Stimulated activated CD4-positive, alpha-beta T cell treated with anti-CD3 and anti-CD28 coated beads, Interleukin-1b, Interleukin-23, amount 100 ng/mL, for 24 hours (primary cell): ENCODE measurements at regions not wholly inside any gene's neighbourhood (a gene's known extent, or its start where the extent isn't known, plus 50 kb on each side); places are given as distances from the start of the nearest gene placed in this dataset.
A peak's percentile ranks its signal among the peaks of the same experiment; 100 is the strongest.

Experiments used
- DNase-seq, 4 experiments: peaks; one replicate each; pipeline ENCODE4 v3.0.0-alpha.2; 2020; ENCODE audit warnings: low read depth in 4 of 4, low spot score in 1 of 4

DNA sequence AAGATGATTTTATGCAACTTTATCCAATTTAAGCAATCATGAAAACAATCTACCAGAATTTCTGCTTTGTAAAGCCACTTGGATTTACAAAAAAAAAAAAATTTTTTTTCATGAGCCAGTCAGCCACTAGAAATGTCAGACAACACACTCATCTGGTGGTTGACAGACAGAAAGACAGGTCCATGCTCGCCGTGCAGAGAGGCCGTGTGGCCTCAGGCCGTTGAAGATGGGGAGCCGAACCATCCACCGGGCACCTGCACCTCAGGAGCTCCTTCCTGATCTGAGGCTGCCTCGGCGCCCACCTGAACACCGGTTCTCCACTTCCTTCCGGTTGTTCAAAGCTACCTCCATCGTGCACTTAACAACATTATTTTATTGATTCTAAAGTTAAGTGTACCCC is 138.0 kb upstream of the IRX4 start:
- DNase-seq = no peak

DNA sequence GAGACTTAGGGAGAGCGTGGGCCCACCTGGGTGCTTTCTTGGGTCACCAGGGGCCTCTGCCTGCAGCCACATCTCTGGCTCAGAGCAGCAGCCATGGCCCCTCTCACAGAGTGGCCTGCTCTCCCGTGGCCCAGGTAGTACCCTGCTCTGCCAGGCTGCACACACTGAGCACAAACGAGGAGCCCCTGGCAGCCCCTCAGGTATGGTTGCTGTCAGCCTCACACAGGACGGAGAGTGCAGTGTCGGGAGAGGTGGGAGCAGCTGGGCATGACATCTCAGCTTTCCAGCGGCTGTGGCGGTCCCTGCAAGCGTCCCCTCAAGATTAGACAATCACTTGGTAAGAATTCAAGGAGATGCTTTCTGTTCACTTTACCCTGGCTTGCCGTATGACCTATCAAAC is 137.0 kb upstream of the IRX4 start:
- no peak for DNase-seq

DNA sequence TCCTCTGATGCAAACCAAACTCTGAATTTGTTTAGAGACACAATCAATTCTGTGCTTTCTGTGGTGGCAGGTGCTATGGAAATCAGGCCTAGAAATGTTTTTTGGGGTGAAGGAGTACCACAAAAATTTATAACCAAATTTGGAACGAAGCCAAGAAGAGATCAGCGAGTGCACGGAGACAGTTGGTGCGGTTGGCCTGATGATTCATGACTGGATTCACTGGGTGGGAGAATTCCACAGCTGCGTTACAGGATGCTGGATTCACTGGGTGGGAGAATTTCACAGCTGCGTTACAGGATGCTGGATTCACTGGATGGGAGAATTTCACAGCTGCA is 135.6 kb upstream of the IRX4 start:
- DNase-seq = no peak

- DNase-seq = peak in 1 of 4 experiments; percentile 8
Observed at GRCh38 chr5:2017540-2018389, 135.0 kb upstream of the IRX4 start.

GRCh38 chr5:2015961-2016360 is 133.2 kb upstream of the IRX4 start:
- no peak for DNase-seq

- no peak for DNase-seq
Observed at GRCh38 chr5:2015124-2015848, 132.6 kb upstream of the IRX4 start.

DNA sequence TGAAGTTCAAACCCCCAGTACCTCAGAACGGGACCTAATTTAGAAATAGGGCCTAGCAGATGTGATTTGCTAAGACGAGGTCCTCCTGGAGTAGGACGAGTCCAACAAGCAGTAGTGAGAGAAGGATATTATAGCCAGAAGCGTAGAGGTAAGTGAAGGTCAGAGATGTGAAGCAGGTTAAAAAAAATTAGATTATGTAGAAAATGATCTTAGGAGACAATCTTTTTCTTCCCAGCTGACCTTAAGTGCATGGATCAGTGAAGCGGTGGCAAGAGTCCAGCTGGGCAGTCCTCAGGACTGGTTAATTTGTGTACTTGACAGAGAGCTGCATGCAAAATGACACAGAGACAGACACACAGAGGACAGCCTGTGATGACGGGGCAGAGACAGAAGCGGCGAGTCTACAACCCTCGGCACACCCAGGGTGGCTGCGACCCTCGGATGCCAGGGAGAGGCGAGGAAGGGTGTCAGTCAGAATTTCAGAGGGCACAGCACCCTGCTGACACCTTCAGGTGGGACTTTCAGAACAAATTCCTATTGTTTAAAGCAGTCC is 131.4 kb upstream of the IRX4 start:
- no peak for DNase-seq

DNA sequence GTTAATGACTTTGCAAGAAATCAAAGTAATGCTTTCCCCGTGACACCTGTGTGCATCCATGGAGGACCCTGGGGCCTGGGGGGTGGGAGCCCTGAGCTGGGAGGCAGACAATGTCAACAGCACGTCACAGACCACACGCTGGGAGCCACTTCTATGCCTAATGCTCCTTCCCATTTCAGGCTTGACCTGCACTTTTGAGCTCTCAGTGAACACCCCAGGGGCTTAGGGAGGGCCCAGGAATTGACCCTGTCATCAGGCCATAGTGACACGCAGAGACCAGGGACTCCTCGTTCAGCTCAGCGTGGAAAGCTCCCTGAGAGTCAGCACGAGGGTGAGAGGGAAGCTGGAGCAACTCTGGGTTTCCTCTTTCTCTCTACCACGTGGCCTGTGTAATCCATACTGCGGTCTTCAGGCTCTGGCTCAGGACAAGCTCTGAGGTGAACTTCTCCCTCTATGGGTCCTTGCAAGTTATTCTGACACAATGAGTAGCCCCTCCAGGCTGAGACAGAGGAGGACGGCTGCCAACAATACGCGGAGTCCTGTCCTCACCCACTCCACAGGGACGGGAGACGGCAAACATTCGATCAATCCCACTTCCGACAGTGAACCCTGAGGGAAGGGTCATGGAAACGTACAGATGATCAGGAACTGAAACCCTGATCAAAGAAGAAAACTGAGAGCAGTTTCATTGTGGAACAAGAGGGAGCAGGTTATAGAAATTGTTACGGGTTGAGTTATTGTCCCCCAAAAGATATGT is 130.8 kb upstream of the IRX4 start:
- no peak for DNase-seq

DNA sequence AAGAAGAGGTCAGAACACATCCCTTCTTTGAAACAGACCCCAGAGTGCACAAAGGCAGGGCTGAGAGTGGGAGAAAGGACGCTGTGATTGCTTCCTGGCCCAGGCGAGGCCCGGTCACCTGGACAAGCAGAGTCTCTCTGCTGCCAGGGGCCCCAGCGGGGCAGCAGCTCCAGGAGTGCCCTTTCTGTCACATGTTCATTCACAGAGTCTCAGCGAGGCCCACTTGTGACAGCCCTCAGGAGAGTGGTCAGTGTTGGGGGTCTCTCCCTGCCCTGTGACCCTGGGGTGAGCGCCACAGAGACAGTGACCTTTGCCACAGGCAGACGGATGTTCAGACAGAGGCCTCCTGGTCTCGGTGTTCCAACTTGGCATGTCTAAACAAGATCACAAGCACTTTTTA is 130.2 kb upstream of the IRX4 start:
- no peak for DNase-seq

- DNase-seq = no peak
Observed at GRCh38 chr5:2011481-2012411, 129.0 kb upstream of the IRX4 start.

GRCh38 chr5:2010940-2011339 is 128.2 kb upstream of the IRX4 start:
- no peak for DNase-seq

DNA sequence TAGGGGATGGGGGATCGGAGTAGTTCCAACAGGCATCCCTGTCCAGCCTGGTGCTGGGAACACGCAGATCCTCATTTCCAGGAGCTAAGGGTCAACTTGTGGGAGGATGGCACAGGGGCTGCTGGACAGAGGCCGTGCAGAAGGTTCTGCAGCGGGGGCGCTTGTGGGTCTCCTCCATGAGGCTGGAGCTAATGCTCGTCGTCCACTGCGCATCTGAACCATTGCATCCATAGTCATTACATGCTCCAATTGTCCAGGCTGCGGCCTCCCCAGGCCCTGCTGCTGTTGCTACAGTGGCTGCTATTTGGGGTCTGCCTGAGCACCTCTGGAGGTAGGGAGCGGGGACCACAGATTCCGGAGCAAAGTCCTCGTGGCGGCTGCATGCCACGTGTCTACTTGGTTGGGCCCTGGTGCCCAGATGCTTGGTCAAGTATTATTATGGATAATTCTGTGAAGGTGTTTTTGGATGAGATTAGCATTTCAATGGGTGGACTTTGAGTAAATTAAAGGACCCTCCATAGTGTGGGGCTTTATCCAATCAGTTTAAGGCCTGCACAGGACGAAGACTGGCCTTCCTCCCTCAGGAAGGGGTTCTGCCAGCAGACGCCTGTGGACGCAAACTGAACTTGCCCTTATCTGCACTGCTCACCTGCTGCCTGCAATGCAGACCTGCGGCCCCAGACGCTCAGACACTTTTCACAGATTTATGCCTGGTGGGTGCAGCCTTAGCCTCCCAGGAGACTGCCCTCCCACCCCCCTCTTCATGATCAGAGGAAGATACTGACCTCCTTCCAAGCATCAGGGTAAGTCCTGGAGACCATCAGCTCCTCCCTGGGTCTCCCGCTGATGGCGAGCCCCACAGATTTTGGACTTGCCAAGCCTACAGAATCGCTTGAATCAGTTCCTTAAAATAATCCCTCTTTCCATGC is 127.5 kb upstream of the IRX4 start:
- no peak for DNase-seq

DNA sequence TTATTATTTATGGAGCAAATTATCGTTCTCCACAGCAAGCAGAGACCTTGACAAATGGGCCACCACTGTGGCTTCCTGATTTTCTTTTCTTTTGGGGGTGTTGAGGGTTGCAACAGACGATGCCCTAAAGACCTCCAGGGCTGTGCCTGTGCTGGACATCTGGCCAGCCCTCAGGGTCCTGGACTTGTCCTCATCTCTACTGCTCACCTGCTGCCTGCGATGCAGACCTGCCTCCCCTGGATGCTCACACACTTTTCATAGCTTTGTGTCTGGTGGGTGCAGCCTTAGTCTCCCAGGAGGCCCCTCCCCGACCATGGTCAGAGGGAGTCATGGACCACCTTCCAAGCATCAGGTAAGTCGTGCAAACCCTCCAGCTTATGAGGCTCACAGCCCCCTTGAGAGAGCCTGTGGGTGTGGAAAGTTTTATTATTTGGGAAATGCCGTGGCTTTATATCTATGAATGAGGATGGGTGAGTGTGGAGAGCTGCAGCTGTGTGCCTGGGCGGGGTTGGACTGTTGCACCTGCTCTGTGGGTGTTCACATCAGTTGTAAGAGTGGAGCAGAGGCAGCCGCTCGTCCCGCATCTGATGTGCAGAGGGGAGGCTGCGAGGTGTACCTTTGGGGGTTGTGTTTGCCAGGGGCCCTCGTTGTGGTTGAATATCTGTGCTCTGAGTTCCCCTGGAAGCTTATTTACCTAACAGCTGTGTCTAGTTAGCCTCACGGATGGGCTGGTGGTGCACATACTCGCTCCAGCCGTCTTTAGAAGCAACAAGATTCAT is 126.3 kb upstream of the IRX4 start:
- no peak for DNase-seq

GRCh38 chr5:2007878-2008501 is 125.3 kb upstream of the IRX4 start:
- no peak for DNase-seq

GRCh38 chr5:2007496-2007877 is 124.8 kb upstream of the IRX4 start:
- DNase-seq = no peak

DNA sequence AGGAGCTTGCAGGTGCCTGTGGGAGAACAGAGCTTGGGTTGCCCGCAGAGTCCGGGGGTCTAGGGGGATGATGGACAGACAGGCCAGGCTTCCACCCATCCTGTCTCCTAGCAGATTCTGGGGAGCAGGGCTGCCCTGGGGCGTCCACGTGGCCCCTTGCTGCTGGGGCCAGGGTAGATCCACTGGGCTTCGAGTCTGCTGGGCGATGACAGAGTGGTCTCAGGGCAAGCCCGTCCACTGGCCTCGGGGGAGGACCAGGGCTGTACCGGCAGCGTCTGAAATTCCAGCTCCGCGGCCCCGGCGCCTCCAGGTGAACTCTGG is 124.2 kb upstream of the IRX4 start:
- DNase-seq = no peak

DNA sequence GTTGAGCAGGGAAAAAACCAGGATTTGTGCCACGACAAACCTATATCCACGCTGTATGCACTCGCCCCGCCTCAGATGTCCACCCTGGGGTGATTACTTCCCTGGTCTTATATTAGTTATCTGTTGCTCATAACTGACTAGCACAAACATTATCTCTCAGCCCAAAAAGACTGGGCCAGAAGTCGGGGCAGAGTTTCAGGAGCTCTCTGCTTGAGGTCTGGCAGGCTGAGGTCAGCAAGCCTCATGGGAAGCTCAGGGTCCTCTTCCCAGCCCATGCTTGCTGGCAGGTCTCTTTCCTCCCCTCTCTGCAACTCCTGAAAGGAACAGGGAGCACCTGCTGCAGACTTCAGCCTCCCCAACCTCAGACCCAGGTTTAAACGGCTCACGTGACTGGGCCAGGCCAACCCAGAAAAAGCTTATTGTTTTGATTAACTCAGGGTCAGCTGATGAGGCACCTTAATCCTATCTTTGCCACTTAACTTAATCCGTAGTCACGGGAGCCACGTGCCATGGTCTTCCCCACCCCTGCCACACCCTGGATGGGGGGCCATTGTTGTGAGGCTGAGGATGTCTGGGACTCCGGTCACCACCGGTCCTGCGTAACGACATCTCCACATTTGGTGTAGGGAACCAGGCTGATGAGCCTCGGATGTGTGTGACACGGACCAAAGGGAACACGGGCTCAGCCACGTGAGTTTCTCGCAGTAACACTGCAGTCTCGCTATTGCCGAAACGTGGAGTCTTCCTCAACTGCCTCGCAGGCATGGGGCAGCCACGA is 123.7 kb upstream of the IRX4 start:
- no peak for DNase-seq
